ENCODE measurements at regions not wholly inside any gene's neighbourhood (a gene's known extent, or its start where the extent isn't known, plus 50 kb on each side); places are given as distances from the start of the nearest gene placed in this dataset.

DNA sequence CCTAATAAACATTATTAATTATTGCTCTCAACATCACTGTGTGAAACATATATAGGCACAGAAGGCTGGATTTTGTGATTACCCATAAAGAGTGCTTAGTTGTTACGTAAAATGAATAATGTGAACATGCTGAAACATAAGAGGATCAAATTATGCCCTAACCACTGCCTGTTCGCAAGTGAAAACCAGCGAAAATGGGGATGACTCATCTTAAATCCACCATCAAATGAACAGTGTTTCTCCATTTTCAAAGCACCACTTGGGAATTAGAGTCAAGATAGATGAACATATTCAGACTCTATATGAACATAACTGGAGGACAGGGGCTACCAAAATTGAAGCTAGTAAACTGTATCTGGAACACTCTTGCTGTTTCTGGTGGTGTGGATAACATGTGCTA is 386.2 kb downstream of the HHIPL2 start:
- TF ChIP-seq POLR2A (IDR thresholded peaks at IDR 0.05), result no peak
- no peak for TF ChIP-seq CTCF (IDR thresholded peaks at IDR 0.05 in 4 of 5, conservative IDR thresholded peaks at IDR 0.05 in 1 of 5)
